ENCODE measurements at regions not wholly inside any gene's neighbourhood (a gene's known extent, or its start where the extent isn't known, plus 50 kb on each side); places are given as distances from the start of the nearest gene placed in this dataset.

- ATAC-seq = peak; percentile 89 to 95 (median 92)
- intact Hi-C loops (cut with DNase I) = no loop called here
- WGBS (ENCODE audit: insufficient coverage, low coverage, low lambda C conversion rate, missing lambda C conversion rate) = 36% methylated on average over 2 of the region's 2 CpGs
- Histone ChIP-seq H3K27ac (no peak overlapping the region), H3K9me3 (no peaks in the 10 kb centered on the region), H3K4me3 (no peak overlapping the region), H3K27me3 (no peaks in the 10 kb centered on the region), H3K36me3 (no peaks in the 10 kb centered on the region), H3K4me1 (peaks cover 0 to 12% (median 0%) of the 10 kb centered on the region in 4 donors)
- peak in 1 of 3 donors; percentile 50 for DNase-seq
- no peak for TF ChIP-seq POLR2A (IDR thresholded peaks at IDR 0.05)
- TF ChIP-seq CTCF (IDR thresholded peaks at IDR 0.05) = peak; percentile 75 to 86 (median 83)
These were observed 214.5 kb downstream of the ZIC4 start for GRCh38 chr3:147191795-147192385.

- H3K36me3 ChIP-seq = no peaks in the 10 kb centered on the region
- no peak overlapping the region for H3K27ac ChIP-seq
- no peaks in the 10 kb centered on the region for H3K27me3 ChIP-seq
- H3K4me1 ChIP-seq = peaks cover 0 to 30% (median 6%) of the 10 kb centered on the region in 4 donors
- no peak for TF ChIP-seq POLR2A (IDR thresholded peaks at IDR 0.05)
- no peak for TF ChIP-seq CTCF (IDR thresholded peaks at IDR 0.05)
- intact Hi-C loops (cut with DNase I) = no loop called here
- no peak for DNase-seq
- H3K9me3 ChIP-seq = no peaks in the 10 kb centered on the region
- 61% methylated on average over 3 of the region's 3 CpGs for WGBS (ENCODE audit: insufficient coverage, low coverage, low lambda C conversion rate, missing lambda C conversion rate)
- ATAC-seq = no peak
- no peak overlapping the region for H3K4me3 ChIP-seq
These were observed 217.3 kb downstream of the ZIC4 start for GRCh38 chr3:147189016-147189415.

GRCh38 chr3:147187687-147188086, 218.7 kb downstream of the ZIC4 start:
- TF ChIP-seq CTCF (IDR thresholded peaks at IDR 0.05) (no peak), POLR2A (IDR thresholded peaks at IDR 0.05) (no peak)
- DNase-seq (no peak), ATAC-seq (peak in 1 of 4 donors; percentile 18)
- H3K9me3 ChIP-seq = no peaks in the 10 kb centered on the region
- no peak overlapping the region for H3K4me3 ChIP-seq
- intact Hi-C loops (cut with DNase I) = no loop called here
- no peak overlapping the region for H3K27ac ChIP-seq
- H3K36me3 ChIP-seq = no peaks in the 10 kb centered on the region
- peaks cover 0 to 32% (median 6%) of the 10 kb centered on the region in 4 donors for H3K4me1 ChIP-seq
- 31% methylated on average over 3 of the region's 3 CpGs for WGBS (ENCODE audit: insufficient coverage, low coverage, low lambda C conversion rate, missing lambda C conversion rate)
- H3K27me3 ChIP-seq = no peaks in the 10 kb centered on the region

GRCh38 chr3:147185781-147186180, 220.6 kb downstream of the ZIC4 start:
- peaks cover 0 to 32% (median 6%) of the 10 kb centered on the region in 4 donors for H3K4me1 ChIP-seq
- H3K36me3 ChIP-seq = no peaks in the 10 kb centered on the region
- H3K27ac ChIP-seq = peak overlapping the region in 1 of 3 donors; percentile 66
- no peak for TF ChIP-seq POLR2A (IDR thresholded peaks at IDR 0.05)
- TF ChIP-seq CTCF (IDR thresholded peaks at IDR 0.05) = no peak
- DNase-seq = no peak
- H3K9me3 ChIP-seq = no peaks in the 10 kb centered on the region
- ATAC-seq = peak; percentile 15 to 70 (median 35)
- intact Hi-C loops (cut with DNase I) = no loop called here
- H3K27me3 ChIP-seq = no peaks in the 10 kb centered on the region
- no peak overlapping the region for H3K4me3 ChIP-seq

Data from right lobe of liver (tissue), 6 donors.